MM.1S (cell line): ENCODE measurements at regions not wholly inside any gene's neighbourhood (a gene's known extent, or its start where the extent isn't known, plus 50 kb on each side); places are given as distances from the start of the nearest gene placed in this dataset.

Source experiments
- DNase-seq: peaks from one replicate; pipeline ENCODE4 v3.0.0-alpha.2; 2015
- H2AFZ ChIP-seq: fragments of 300-600 bp; sonication (generic); 2 replicates; pipeline ENCODE4 v1.6.0; 2016; ENCODE audit warnings: antibody characterized with exemption, low read length
- H3F3A ChIP-seq: fragments of 300-600 bp; sonication (generic); 2 replicates; pipeline ENCODE4 v1.6.1; 2016; ENCODE audit warnings: mild to moderate bottlenecking, antibody characterized with exemption, low read length, moderate library complexity, mixed read lengths; ENCODE audit not compliant: insufficient read depth
- H3K27ac ChIP-seq: fragments of 300-600 bp; sonication (generic); 2 replicates; pipeline ENCODE4 v1.5.1; 2016; ENCODE audit warnings: mild to moderate bottlenecking, low read length
- H3K27me3 ChIP-seq: fragments of 300-600 bp; sonication (generic); replicated peaks from 2 replicates; pipeline ENCODE4 v1.6.0; 2016; ENCODE audit warnings: low read length; ENCODE audit not compliant: insufficient read depth
- H3K36me3 ChIP-seq: fragments of 300-600 bp; sonication (generic); replicated peaks from 2 replicates; pipeline ENCODE4 v1.6.1; 2016; ENCODE audit warnings: mild to moderate bottlenecking, low read length, mixed read lengths; ENCODE audit not compliant: insufficient read depth
- H3K4me1 ChIP-seq: fragments of 300-600 bp; sonication (generic); 2 replicates; pipeline ENCODE4 v1.6.1; 2016; ENCODE audit warnings: low read length, mixed read lengths
- H3K4me2 ChIP-seq: fragments of 300-600 bp; sonication (generic); 2 replicates; pipeline ENCODE4 v1.6.0; 2016; ENCODE audit warnings: low read depth, low read length
- H3K4me3 ChIP-seq: fragments of 300-600 bp; sonication (generic); 2 replicates; pipeline ENCODE4 v1.5.1; 2016; ENCODE audit warnings: low read length, mixed read lengths
- H3K79me2 ChIP-seq: fragments of 300-600 bp; sonication (generic); 2 replicates; pipeline ENCODE4 v1.6.1; 2016; ENCODE audit warnings: mixed run types, low read length, mixed read lengths
- H3K9ac ChIP-seq: fragments of 300-600 bp; sonication (generic); 2 replicates; pipeline ENCODE4 v1.6.1; 2016; ENCODE audit warnings: low read length, mixed read lengths
- H3K9me2 ChIP-seq: fragments of 300-600 bp; sonication (generic); replicated peaks from 2 replicates; pipeline ENCODE4 v1.6.1; 2016; ENCODE audit warnings: mild to moderate bottlenecking, low read length, mixed read lengths; ENCODE audit not compliant: insufficient read depth
- H3K9me3 ChIP-seq: fragments of 300-600 bp; sonication (generic); replicated peaks from 2 replicates; pipeline ENCODE4 v1.6.1; 2016; ENCODE audit warnings: mild to moderate bottlenecking, low read length, mixed read lengths; ENCODE audit not compliant: insufficient read depth
- H4K20me1 ChIP-seq: fragments of 300-600 bp; sonication (generic); 2 replicates; pipeline ENCODE4 v1.6.1; 2016; ENCODE audit warnings: mild to moderate bottlenecking, low read length, moderate library complexity, mixed read lengths; ENCODE audit not compliant: insufficient read depth
- EZH2 ChIP-seq: fragments of 300-600 bp; sonication (generic); optimal IDR thresholded peaks from 2 replicates; pipeline ENCODE3; 2017; ENCODE audit warnings: low read depth, mild to moderate bottlenecking, antibody characterized with exemption, low read length, mixed read lengths
- EZH2phosphoT487 ChIP-seq: fragments of 300-600 bp; sonication (generic); IDR thresholded peaks from 2 replicates; pipeline ENCODE4 v1.6.1; 2018; ENCODE audit warnings: antibody characterized with exemption, low read length
- TF ChIP-seq, protein P1 (sequence below): fragments of 300-600 bp; sonication (generic); IDR thresholded peaks from 2 replicates; pipeline ENCODE4 v1.5.1; 2016; ENCODE audit warnings: antibody characterized with exemption, low read length, mixed read lengths

DNA sequence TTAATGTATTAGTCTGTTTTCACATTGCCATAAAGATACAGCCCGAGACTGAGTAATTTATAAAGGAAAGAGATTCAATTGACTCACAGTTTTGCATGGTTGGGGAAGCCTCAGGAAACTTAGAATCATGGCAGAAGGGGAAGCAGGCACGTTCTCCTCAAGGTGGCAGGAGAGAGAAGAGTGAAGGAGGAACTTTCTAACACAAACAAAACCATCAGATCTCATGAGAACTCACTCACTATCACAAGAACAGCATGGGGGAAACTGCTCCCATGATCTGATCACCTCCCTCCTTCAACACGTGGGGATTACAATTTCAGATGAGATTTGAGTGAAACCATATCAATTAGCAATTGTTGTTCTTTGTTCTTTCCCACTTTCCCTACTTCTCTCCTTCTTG is 689.0 kb upstream of the SLITRK1 start:
- Histone ChIP-seq H3K9me3 (no peaks in the 10 kb centered on the region), H3K36me3 (no peaks in the 10 kb centered on the region), H3K79me2 (no peaks in the 10 kb centered on the region), H3K4me1 (peaks cover 19% of the 10 kb centered on the region), H4K20me1 (no peaks in the 10 kb centered on the region), H3K27ac (no peak overlapping the region), H2AFZ (no peak overlapping the region), H3K4me3 (no peak overlapping the region), H3K4me2 (no peak overlapping the region), H3K9me2 (no peaks in the 10 kb centered on the region), H3K9ac (no peak overlapping the region), H3F3A (no peaks in the 10 kb centered on the region), H3K27me3 (no peaks in the 10 kb centered on the region)
- no peak for TF ChIP-seq EZH2phosphoT487
- no peak for TF ChIP-seq EZH2
- TF ChIP-seq, protein P1, sequence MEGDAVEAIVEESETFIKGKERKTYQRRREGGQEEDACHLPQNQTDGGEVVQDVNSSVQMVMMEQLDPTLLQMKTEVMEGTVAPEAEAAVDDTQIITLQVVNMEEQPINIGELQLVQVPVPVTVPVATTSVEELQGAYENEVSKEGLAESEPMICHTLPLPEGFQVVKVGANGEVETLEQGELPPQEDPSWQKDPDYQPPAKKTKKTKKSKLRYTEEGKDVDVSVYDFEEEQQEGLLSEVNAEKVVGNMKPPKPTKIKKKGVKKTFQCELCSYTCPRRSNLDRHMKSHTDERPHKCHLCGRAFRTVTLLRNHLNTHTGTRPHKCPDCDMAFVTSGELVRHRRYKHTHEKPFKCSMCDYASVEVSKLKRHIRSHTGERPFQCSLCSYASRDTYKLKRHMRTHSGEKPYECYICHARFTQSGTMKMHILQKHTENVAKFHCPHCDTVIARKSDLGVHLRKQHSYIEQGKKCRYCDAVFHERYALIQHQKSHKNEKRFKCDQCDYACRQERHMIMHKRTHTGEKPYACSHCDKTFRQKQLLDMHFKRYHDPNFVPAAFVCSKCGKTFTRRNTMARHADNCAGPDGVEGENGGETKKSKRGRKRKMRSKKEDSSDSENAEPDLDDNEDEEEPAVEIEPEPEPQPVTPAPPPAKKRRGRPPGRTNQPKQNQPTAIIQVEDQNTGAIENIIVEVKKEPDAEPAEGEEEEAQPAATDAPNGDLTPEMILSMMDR: peak; percentile 13; the same call in 1 of the 2 replicates
- DNase-seq: peak; percentile 12

DNA sequence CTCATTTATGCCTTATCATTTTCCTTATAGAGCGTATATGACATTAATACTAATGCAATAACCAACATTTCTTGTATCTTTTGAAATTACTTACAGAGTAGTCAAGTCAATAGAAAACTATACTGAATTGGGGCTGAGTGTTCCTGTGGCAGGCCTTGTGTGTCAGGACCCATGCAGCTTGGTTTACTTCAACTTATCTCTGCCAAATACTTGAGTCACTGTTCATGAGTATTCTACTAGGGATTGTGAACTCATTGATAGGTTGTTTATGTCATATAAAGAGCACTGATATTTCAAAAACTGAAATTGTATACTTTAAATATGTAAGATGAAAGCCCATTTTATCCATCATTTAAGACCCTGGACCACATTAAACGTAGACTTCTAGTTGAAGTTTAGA is 688.6 kb upstream of the SLITRK1 start:
- Histone ChIP-seq H3K9me3 (no peaks in the 10 kb centered on the region), H3K9ac (no peak overlapping the region), H2AFZ (no peak overlapping the region), H3K4me3 (no peak overlapping the region), H3K9me2 (no peaks in the 10 kb centered on the region), H3K27me3 (no peaks in the 10 kb centered on the region), H3K4me1 (peaks cover 23% of the 10 kb centered on the region), H4K20me1 (no peaks in the 10 kb centered on the region), H3F3A (no peaks in the 10 kb centered on the region), H3K36me3 (no peaks in the 10 kb centered on the region), H3K4me2 (no peak overlapping the region), H3K79me2 (no peaks in the 10 kb centered on the region), H3K27ac (no peak overlapping the region)
- no peak for DNase-seq
- TF ChIP-seq EZH2phosphoT487 (no peak), EZH2 (no peak)
- TF ChIP-seq, protein P1: no peak

DNA sequence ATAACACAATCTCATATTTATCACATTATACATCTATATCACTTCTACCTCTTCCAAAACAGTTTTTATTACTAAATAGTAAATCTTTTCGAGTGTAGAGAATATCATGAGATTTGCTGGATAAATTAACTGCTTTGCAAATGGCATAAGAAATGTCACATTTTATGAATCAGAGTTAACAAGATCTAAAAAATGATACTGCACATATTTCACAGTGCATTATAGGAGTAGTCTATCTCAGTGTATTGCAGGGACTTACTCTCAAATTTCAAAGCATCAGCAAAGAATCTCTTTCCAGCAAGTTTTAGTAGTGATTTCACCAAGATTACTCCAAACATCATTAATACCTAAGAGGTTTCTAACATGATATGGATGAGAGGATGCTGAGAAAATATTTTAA is 687.1 kb upstream of the SLITRK1 start:
- H2AFZ ChIP-seq: no peak overlapping the region
- peaks cover 26% of the 10 kb centered on the region for H3K4me1 ChIP-seq
- no peaks in the 10 kb centered on the region for H3K27me3 ChIP-seq
- H3K36me3 ChIP-seq: no peaks in the 10 kb centered on the region
- DNase-seq: no peak
- no peak overlapping the region for H3K27ac ChIP-seq
- H3K79me2 ChIP-seq: no peaks in the 10 kb centered on the region
- H3F3A ChIP-seq: no peaks in the 10 kb centered on the region
- TF ChIP-seq EZH2 (no peak), EZH2phosphoT487 (no peak)
- H4K20me1 ChIP-seq: no peaks in the 10 kb centered on the region
- no peak overlapping the region for H3K4me2 ChIP-seq
- H3K4me3 ChIP-seq: no peak overlapping the region
- no peaks in the 10 kb centered on the region for H3K9me3 ChIP-seq
- H3K9ac ChIP-seq: no peak overlapping the region
- H3K9me2 ChIP-seq: no peaks in the 10 kb centered on the region

DNA sequence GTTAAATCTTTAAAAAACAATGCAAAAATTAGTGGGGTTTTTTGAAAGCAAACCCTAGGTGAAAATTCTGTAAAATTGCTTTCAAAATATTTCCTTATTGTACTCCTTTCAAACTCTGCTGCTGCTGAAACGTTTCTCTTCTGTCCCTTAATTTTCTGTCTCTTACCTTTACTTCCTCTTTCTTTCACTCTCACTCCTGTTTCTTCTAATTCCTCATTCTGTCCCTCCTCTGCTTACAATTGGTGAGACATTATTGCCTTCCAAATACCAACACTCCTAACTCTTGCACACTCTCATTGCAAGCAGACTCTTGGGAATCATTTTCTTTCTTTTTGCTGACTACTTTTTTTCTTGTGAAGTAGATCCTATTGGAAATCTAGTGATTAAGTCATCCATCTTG is 685.6 kb upstream of the SLITRK1 start:
- Histone ChIP-seq H3K4me2 (no peak overlapping the region), H3K27ac (no peak overlapping the region), H3K9me2 (no peaks in the 10 kb centered on the region), H3K9ac (no peak overlapping the region), H3K79me2 (no peaks in the 10 kb centered on the region), H2AFZ (no peak overlapping the region), H3F3A (no peaks in the 10 kb centered on the region), H4K20me1 (no peaks in the 10 kb centered on the region), H3K4me1 (peaks cover 26% of the 10 kb centered on the region), H3K27me3 (no peaks in the 10 kb centered on the region), H3K9me3 (no peaks in the 10 kb centered on the region), H3K4me3 (no peak overlapping the region), H3K36me3 (no peaks in the 10 kb centered on the region)
- TF ChIP-seq EZH2 (no peak), EZH2phosphoT487 (no peak)
- TF ChIP-seq, protein P1: no peak
- DNase-seq: no peak
